Muscle of leg (tissue), 3 donors: ENCODE measurements at regions not wholly inside any gene's neighbourhood (a gene's known extent, or its start where the extent isn't known, plus 50 kb on each side); places are given as distances from the start of the nearest gene placed in this dataset.

Experiments
- DNase-seq: peaks from one replicate; pipeline ENCODE4 v3.0.0; 2013
- H3K27ac ChIP-seq: one replicate; pipeline ENCODE4 v1.5.1; 2013; ENCODE audit warnings: mild to moderate bottlenecking, low read length, control low read depth
- H3K27me3 ChIP-seq: one replicate; pipeline ENCODE4 v1.6.1; 2013; ENCODE audit warnings: low read length; ENCODE audit not compliant: control insufficient read depth, insufficient read depth
- H3K36me3 ChIP-seq: one replicate; pipeline ENCODE4 v1.6.1; 2013; ENCODE audit warnings: low read length; ENCODE audit not compliant: control insufficient read depth, insufficient read depth
- H3K4me1 ChIP-seq: one replicate; pipeline ENCODE4 v1.6.1; 2013; ENCODE audit warnings: low read length; ENCODE audit not compliant: control insufficient read depth, insufficient read depth
- H3K4me3 ChIP-seq: one replicate; pipeline ENCODE4 v1.5.1; 2013; ENCODE audit warnings: low read length, control low read depth
- H3K9me3 ChIP-seq: replicated peaks from 2 replicates; pipeline ENCODE4 v1.6.1; 2013; ENCODE audit warnings: low read depth, low read length; ENCODE audit not compliant: control insufficient read depth
- WGBS: methylation state at CpG from one replicate; pipeline ENCODE4 v1.1.5; 2013; ENCODE audit warnings: missing lambda C conversion rate; ENCODE audit not compliant: insufficient coverage; 5-methylcytosine and 5-hydroxymethylcytosine counted together

DNA sequence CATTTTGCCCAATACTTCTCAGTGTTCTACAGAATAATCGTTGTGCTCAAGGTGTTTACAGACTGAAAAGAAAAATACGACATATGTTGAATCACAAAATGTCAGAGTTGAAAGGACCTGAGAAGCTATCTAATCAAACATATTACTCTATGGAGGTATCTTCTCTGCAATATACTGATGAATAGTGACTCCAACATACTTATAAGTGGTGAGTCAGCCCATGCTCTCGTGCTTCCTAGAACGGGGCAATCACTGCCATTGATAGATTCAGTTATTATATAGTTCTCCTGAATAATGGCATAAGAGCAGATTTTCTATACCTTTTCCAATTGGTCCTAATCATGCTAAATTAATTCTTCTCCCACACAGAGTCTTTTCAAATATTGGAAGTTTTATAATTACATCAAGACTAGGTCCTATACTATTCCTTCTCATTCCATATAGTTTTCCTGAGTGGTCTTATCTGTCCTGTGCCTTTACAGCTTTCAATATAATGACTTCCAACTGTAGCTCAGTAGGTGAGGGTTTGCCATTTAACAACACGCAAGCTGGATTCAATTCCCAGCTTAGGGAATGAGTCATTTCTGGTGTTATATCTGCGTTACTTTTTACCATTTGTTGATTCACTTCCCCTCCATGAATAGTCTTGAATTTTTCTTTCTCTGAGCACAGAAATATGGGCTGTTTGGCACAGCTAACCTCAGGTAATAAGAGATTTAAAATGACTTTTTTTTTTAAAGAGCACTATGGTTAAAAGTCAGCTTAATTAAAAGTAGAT lies 81.1 kb downstream of the PLK2 start:
- Histone ChIP-seq H3K4me3 (no peak overlapping the region), H3K4me1 (no peaks in the 10 kb centered on the region), H3K27me3 (no peaks in the 10 kb centered on the region), H3K27ac (no peak overlapping the region), H3K36me3 (no peaks in the 10 kb centered on the region), H3K9me3 (peaks cover 15% of the 10 kb centered on the region)
- WGBS = no CpG with 5 or more reads among the region's 6 CpGs
- no peak for DNase-seq

GRCh38 chr5:58370606-58371005 lies 89.3 kb downstream of the PLK2 start:
- no CpG with 5 or more reads among the region's 5 CpGs for WGBS
- Histone ChIP-seq H3K4me1 (no peaks in the 10 kb centered on the region), H3K36me3 (no peaks in the 10 kb centered on the region), H3K4me3 (no peak overlapping the region), H3K9me3 (no peaks in the 10 kb centered on the region), H3K27ac (no peak overlapping the region), H3K27me3 (no peaks in the 10 kb centered on the region)
- no peak for DNase-seq

GRCh38 chr5:58369513-58370190 lies 90.2 kb downstream of the PLK2 start:
- 72% methylated on average over 3 of the region's 5 CpGs for WGBS

GRCh38 chr5:58366461-58366860 lies 93.4 kb downstream of the PLK2 start:
- no peak overlapping the region for H3K4me3 ChIP-seq
- no peaks in the 10 kb centered on the region for H3K4me1 ChIP-seq
- no peaks in the 10 kb centered on the region for H3K9me3 ChIP-seq
- H3K36me3 ChIP-seq = no peaks in the 10 kb centered on the region
- peak; percentile 23 for DNase-seq
- WGBS = no CpG with 5 or more reads among the region's 4 CpGs
- no peaks in the 10 kb centered on the region for H3K27me3 ChIP-seq
- no peak overlapping the region for H3K27ac ChIP-seq

More at GRCh38 chr5:58369513-58370190, 90.2 kb downstream of the PLK2 start:
- H3K4me1 ChIP-seq = no peaks in the 10 kb centered on the region
- H3K9me3 ChIP-seq = no peaks in the 10 kb centered on the region
- no peaks in the 10 kb centered on the region for H3K36me3 ChIP-seq
- no peak for DNase-seq
- no peaks in the 10 kb centered on the region for H3K27me3 ChIP-seq
- H3K27ac ChIP-seq = no peak overlapping the region
- no peak overlapping the region for H3K4me3 ChIP-seq

- Histone ChIP-seq H3K27ac (no peak overlapping the region), H3K4me3 (no peak overlapping the region), H3K27me3 (no peaks in the 10 kb centered on the region), H3K9me3 (no peaks in the 10 kb centered on the region), H3K4me1 (no peaks in the 10 kb centered on the region), H3K36me3 (no peaks in the 10 kb centered on the region)
- 86% methylated on average over 2 of the region's 3 CpGs for WGBS
- DNase-seq = no peak
Measured at GRCh38 chr5:58365791-58366190, 94.1 kb downstream of the PLK2 start.

DNA sequence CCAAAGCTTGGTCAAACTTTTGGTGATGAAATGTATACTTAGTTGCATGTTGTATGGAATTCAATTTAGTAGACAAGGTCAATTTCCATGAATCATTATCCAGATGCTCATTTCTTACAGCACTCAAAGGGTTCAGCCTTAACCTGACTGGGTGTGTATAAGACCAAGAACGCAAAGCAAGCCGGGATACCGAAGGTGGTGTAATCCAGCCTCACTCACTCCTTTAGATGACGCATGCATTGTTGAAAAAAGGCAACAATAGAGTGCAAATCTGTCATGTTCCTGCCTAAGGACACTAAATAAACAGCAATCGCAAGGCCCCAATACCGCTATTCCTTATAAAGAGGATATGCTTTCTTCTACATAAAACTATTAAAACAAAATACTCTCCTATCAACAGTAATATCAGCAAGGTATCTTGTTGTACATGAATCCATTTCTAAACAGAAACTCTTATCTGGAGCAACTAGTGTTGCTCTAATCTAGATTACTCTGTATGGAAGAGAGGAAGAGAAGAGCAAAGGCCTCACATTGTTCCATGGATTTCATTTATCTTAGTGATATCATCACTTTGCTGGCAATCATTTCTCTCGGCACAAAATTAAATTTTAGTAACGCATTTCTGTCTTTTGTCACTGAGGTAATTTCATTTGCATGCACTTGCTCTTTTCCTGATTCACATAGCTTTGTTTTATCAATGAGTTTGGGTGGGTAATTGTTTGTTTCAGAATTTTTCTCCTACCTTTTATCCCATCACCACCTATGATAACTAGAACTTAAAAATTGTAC lies 96.2 kb downstream of the PLK2 start:
- no peak for DNase-seq
- no peak overlapping the region for H3K4me3 ChIP-seq

GRCh38 chr5:58362135-58362534 lies 97.8 kb downstream of the PLK2 start:
- Histone ChIP-seq H3K4me1 (no peaks in the 10 kb centered on the region), H3K36me3 (no peaks in the 10 kb centered on the region), H3K9me3 (no peaks in the 10 kb centered on the region), H3K4me3 (no peak overlapping the region), H3K27ac (no peak overlapping the region), H3K27me3 (no peaks in the 10 kb centered on the region)
- no CpG with 5 or more reads among the region's 3 CpGs for WGBS
- DNase-seq = no peak

More for the DNA sequence above, 96.2 kb downstream of the PLK2 start:
- Histone ChIP-seq H3K27ac (no peak overlapping the region), H3K27me3 (no peaks in the 10 kb centered on the region), H3K9me3 (no peaks in the 10 kb centered on the region), H3K36me3 (no peaks in the 10 kb centered on the region), H3K4me1 (no peaks in the 10 kb centered on the region)
- WGBS = 76% methylated on average over 4 of the region's 8 CpGs

GRCh38 chr5:58360794-58361193 lies 99.1 kb downstream of the PLK2 start:
- Histone ChIP-seq H3K27me3 (no peaks in the 10 kb centered on the region), H3K9me3 (no peaks in the 10 kb centered on the region)
- no CpG with 5 or more reads among the region's 2 CpGs for WGBS

GRCh38 chr5:58359981-58360380 lies 99.9 kb downstream of the PLK2 start:
- WGBS = 42% methylated on average over 3 of the region's 3 CpGs
- Histone ChIP-seq H3K27ac (no peak overlapping the region), H3K36me3 (no peaks in the 10 kb centered on the region), H3K4me1 (no peaks in the 10 kb centered on the region), H3K27me3 (no peaks in the 10 kb centered on the region), H3K9me3 (no peaks in the 10 kb centered on the region), H3K4me3 (no peak overlapping the region)
- DNase-seq = no peak

More at GRCh38 chr5:58360794-58361193, 99.1 kb downstream of the PLK2 start:
- no peak for DNase-seq
- Histone ChIP-seq H3K27ac (no peak overlapping the region), H3K36me3 (no peaks in the 10 kb centered on the region), H3K4me1 (no peaks in the 10 kb centered on the region), H3K4me3 (no peak overlapping the region)
